H9 (cell line): ENCODE measurements at regions not wholly inside any gene's neighbourhood (a gene's known extent, or its start where the extent isn't known, plus 50 kb on each side); places are given as distances from the start of the nearest gene placed in this dataset.

Experiments used
- DNase-seq: peaks from one replicate; pipeline ENCODE4 v3.0.0-alpha.2; 2017
- H2AFZ ChIP-seq: one replicate; pipeline ENCODE4 v1.6.1; 2013; ENCODE audit warnings: mild to moderate bottlenecking, low read length, control low read depth, moderate library complexity
- H2AK5ac ChIP-seq: 2 replicates; pipeline ENCODE4 v1.6.1; 2013; ENCODE audit warnings: low read length, control low read depth, mixed read lengths; ENCODE audit not compliant: insufficient read length
- H2BK120ac ChIP-seq: one replicate; pipeline ENCODE4 v1.6.1; 2013; ENCODE audit warnings: low read depth, mild to moderate bottlenecking, low read length, control low read depth, inconsistent platforms; ENCODE audit not compliant: poor library complexity, severe bottlenecking
- H2BK12ac ChIP-seq: 2 replicates; pipeline ENCODE4 v1.6.1; 2013; ENCODE audit warnings: low read length, control low read depth, mixed read lengths, low read depth; ENCODE audit not compliant: insufficient read length
- H2BK15ac ChIP-seq: 2 replicates; pipeline ENCODE4 v1.6.1; 2013; ENCODE audit warnings: low read depth, low read length, control low read depth
- H2BK20ac ChIP-seq: one replicate; pipeline ENCODE4 v1.6.1; 2013; ENCODE audit warnings: low read depth, mild to moderate bottlenecking, low read length, control low read depth, inconsistent platforms; ENCODE audit not compliant: poor library complexity, severe bottlenecking
- H2BK5ac ChIP-seq: 2 replicates; pipeline ENCODE4 v1.6.1; 2013; ENCODE audit warnings: low read length, control low read depth, mixed read lengths; ENCODE audit not compliant: insufficient read length
- H3K14ac ChIP-seq: 2 replicates; pipeline ENCODE4 v1.6.1; 2013; ENCODE audit warnings: low read length, control low read depth; ENCODE audit not compliant: insufficient read depth
- H3K18ac ChIP-seq: 2 replicates; pipeline ENCODE4 v1.6.1; 2013; ENCODE audit warnings: low read depth, mild to moderate bottlenecking, mixed read lengths, low read length, control low read depth; ENCODE audit not compliant: insufficient read length
- H3K23ac ChIP-seq: 2 replicates; pipeline ENCODE4 v1.6.1; 2013; ENCODE audit warnings: low read length, control low read depth, mixed read lengths, low read depth; ENCODE audit not compliant: insufficient read length
- H3K23me2 ChIP-seq: 2 replicates; pipeline ENCODE4 v1.6.1; 2013; ENCODE audit warnings: low read depth, mild to moderate bottlenecking, mixed read lengths, low read length, control low read depth; ENCODE audit not compliant: insufficient read length, poor library complexity, severe bottlenecking
- H3K27ac ChIP-seq: 2 replicates; pipeline ENCODE4 v1.5.1; 2013; ENCODE audit warnings: low read length, control low read depth, mixed read lengths, low read depth; ENCODE audit not compliant: insufficient read length
- H3K27me3 ChIP-seq: 2 replicates; pipeline ENCODE4 v1.6.1; 2013; ENCODE audit warnings: low read length, control low read depth, inconsistent platforms; ENCODE audit not compliant: insufficient read depth
- H3K4ac ChIP-seq: 2 replicates; pipeline ENCODE4 v1.6.1; 2013; ENCODE audit warnings: low read depth, mild to moderate bottlenecking, control low read depth, inconsistent platforms, low read length, moderate library complexity
- H3K4me1 ChIP-seq: 2 replicates; pipeline ENCODE4 v1.6.1; 2013; ENCODE audit warnings: low read length, control low read depth, inconsistent platforms; ENCODE audit not compliant: insufficient read depth
- H3K4me2 ChIP-seq: 2 replicates; pipeline ENCODE4 v1.6.1; 2013; ENCODE audit warnings: low read length, control low read depth, mixed read lengths; ENCODE audit not compliant: insufficient read length, insufficient read depth
- H3K56ac ChIP-seq: 2 replicates; pipeline ENCODE4 v1.6.1; 2013; ENCODE audit warnings: low read depth, mild to moderate bottlenecking, mixed read lengths, low read length, control low read depth; ENCODE audit not compliant: insufficient read length
- H3K79me1 ChIP-seq: 2 replicates; pipeline ENCODE4 v1.6.1; 2013; ENCODE audit warnings: low read depth, mild to moderate bottlenecking, moderate library complexity, low read length, control low read depth, inconsistent platforms; ENCODE audit not compliant: insufficient read depth, poor library complexity, severe bottlenecking
- H3K79me2 ChIP-seq: 2 replicates; pipeline ENCODE4 v1.6.1; 2013; ENCODE audit warnings: low read length, control low read depth, inconsistent platforms; ENCODE audit not compliant: insufficient read depth
- H3K9ac ChIP-seq: 2 replicates; pipeline ENCODE4 v1.6.1; 2013; ENCODE audit warnings: low read length, control low read depth, mixed read lengths; ENCODE audit not compliant: insufficient read length; ENCODE audit errors: extremely low read depth
- H3K9me3 ChIP-seq: one replicate; pipeline ENCODE4 v1.6.1; 2013; ENCODE audit warnings: low read depth, low read length, inconsistent platforms; ENCODE audit not compliant: control insufficient read depth
- H3T11ph ChIP-seq: one replicate; pipeline ENCODE4 v1.6.1; 2013; ENCODE audit warnings: mild to moderate bottlenecking, low read length, control low read depth, inconsistent platforms
- H4K20me1 ChIP-seq: one replicate; pipeline ENCODE4 v1.6.1; 2013; ENCODE audit not compliant: control insufficient read depth, insufficient read length, insufficient read depth
- H4K5ac ChIP-seq: 2 replicates; pipeline ENCODE4 v1.6.1; 2013; ENCODE audit warnings: low read depth, mild to moderate bottlenecking, mixed read lengths, low read length, control low read depth; ENCODE audit not compliant: insufficient read length
- H4K8ac ChIP-seq: replicated peaks from 2 replicates; pipeline ENCODE4 v1.6.1; 2013; ENCODE audit warnings: low read length, control low read depth, mixed read lengths, low read depth; ENCODE audit not compliant: insufficient read length
- H4K91ac ChIP-seq: 2 replicates; pipeline ENCODE4 v1.6.1; 2013; ENCODE audit warnings: low read depth, mild to moderate bottlenecking, moderate library complexity, mixed read lengths, low read length, control low read depth; ENCODE audit not compliant: insufficient read length
- H3K27ac Mint-ChIP-seq, 3 experiments: 2 replicates in 2 of 3; 3 replicates in 1 of 3; pipeline ENCODE4 v1.8.0; 2020 to 2021; ENCODE audit warnings: mixed read lengths in 3 of 3, mild to moderate bottlenecking in 1 of 3, moderate library complexity in 1 of 3
- H3K27me3 Mint-ChIP-seq: 2 replicates; pipeline ENCODE4 v1.8.0; 2021; ENCODE audit warnings: low read depth, mild to moderate bottlenecking, moderate library complexity, mixed read lengths
- H3K36me3 Mint-ChIP-seq, 3 experiments: 2 replicates in 2 of 3; 3 replicates in 1 of 3; pipeline ENCODE4 v1.8.0; 2020 to 2021; ENCODE audit warnings: low read depth in 3 of 3, mixed read lengths in 3 of 3; ENCODE audit not compliant: insufficient read depth in 1 of 3
- H3K4me1 Mint-ChIP-seq, 2 experiments: 2 replicates each; pipeline ENCODE4 v1.8.0; 2020; ENCODE audit warnings: mixed read lengths in 2 of 2
- H3K4me3 Mint-ChIP-seq, 2 experiments: 2 replicates in 1 of 2; 3 replicates in 1 of 2; pipeline ENCODE4 v1.8.0; 2020 to 2021; ENCODE audit warnings: mild to moderate bottlenecking in 2 of 2, mixed read lengths in 2 of 2, moderate library complexity in 1 of 2
- H3K9me3 Mint-ChIP-seq, 2 experiments: 2 replicates in 1 of 2; 3 replicates in 1 of 2; pipeline ENCODE4 v1.8.0; 2020; ENCODE audit warnings: mild to moderate bottlenecking in 2 of 2, mixed read lengths in 2 of 2, moderate library complexity in 1 of 2
- CTCF ChIP-seq: fragments of 200-600 bp; sonication (generic); conservative IDR thresholded peaks from 3 replicates; pipeline ENCODE4 v1.8.0; 2021; ENCODE audit warnings: antibody characterized with exemption, mild to moderate bottlenecking
- WGBS: extraction: QIAGEN DNeasy Blood & Tissue Kit; methylation state at CpG from one replicate; pipeline ENCODE4 v1.1.7; 2013; ENCODE audit warnings: missing lambda C conversion rate, low lambda C conversion rate, mixed read lengths; ENCODE audit not compliant: insufficient read length; ENCODE audit errors: extremely low coverage; 5-methylcytosine and 5-hydroxymethylcytosine counted together

- no peak overlapping the region for H2BK15ac ChIP-seq
- no peak overlapping the region for H4K5ac ChIP-seq
- no peaks in the 10 kb centered on the region for H3K23me2 ChIP-seq
- H3K56ac ChIP-seq, result no peak overlapping the region
- Mint-ChIP-seq H3K27me3 (peaks cover 13% of the 10 kb centered on the region), H3K4me3 (no peak overlapping the region), H3K9me3 (no peaks in the 10 kb centered on the region), H3K4me1 (no peaks in the 10 kb centered on the region), H3K27ac (no peak overlapping the region), H3K36me3 (no peaks in the 10 kb centered on the region)
- no peak overlapping the region for H3K4ac ChIP-seq
- H3K4me2 ChIP-seq, result no peak overlapping the region
- WGBS, result no CpG with 5 or more reads among the region's 6 CpGs
- H3K4me1 ChIP-seq, result no peaks in the 10 kb centered on the region; the same call in 1 of the 2 replicates
- H2BK12ac ChIP-seq, result no peak overlapping the region
- no peak overlapping the region for H4K91ac ChIP-seq
- H2AFZ ChIP-seq, result no peak overlapping the region
- no peak overlapping the region for H3K9ac ChIP-seq
- H2AK5ac ChIP-seq, result no peak overlapping the region
- H3K23ac ChIP-seq, result no peak overlapping the region
- no peak overlapping the region for H3K14ac ChIP-seq
- no peaks in the 10 kb centered on the region for H3K27me3 ChIP-seq
- no peaks in the 10 kb centered on the region for H3K9me3 ChIP-seq
- H3K79me1 ChIP-seq, result no peaks in the 10 kb centered on the region
- peak; percentile 45; the same call in 2 of the 3 replicates for TF ChIP-seq CTCF
- no peak overlapping the region for H3K27ac ChIP-seq
- no peaks in the 10 kb centered on the region for H3K79me2 ChIP-seq
- no peak overlapping the region for H2BK20ac ChIP-seq
- no peak overlapping the region for H2BK5ac ChIP-seq
- DNase-seq, result no peak
- H3T11ph ChIP-seq, result no peak overlapping the region
- H4K20me1 ChIP-seq, result no peaks in the 10 kb centered on the region
- H3K18ac ChIP-seq, result no peak overlapping the region
- no peak overlapping the region for H4K8ac ChIP-seq
- H2BK120ac ChIP-seq, result no peak overlapping the region
These were observed 280.4 kb downstream of the GALC start for GRCh38 chr14:87712396-87713090.
